Activated CD8-positive, alpha-beta T cell treated with anti-CD3 and anti-CD28 coated beads for 36 hours (primary cell): ENCODE measurements at regions not wholly inside any gene's neighbourhood (a gene's known extent, or its start where the extent isn't known, plus 50 kb on each side); places are given as distances from the start of the nearest gene placed in this dataset.

Source experiments
- ATAC-seq: fragments of 200-7000 bp; cut with Tn5 transposase; one replicate; pipeline ENCODE4 v1.10.0; 2021; ENCODE audit warnings: mild to moderate bottlenecking, moderate library complexity
- CTCF ChIA-PET: fragments of 350-600 bp; sonication (Branson Sonifier 250); formaldehyde crosslinking; loops from one replicate; lab custom pipeline; 2021; ENCODE audit warnings: antibody characterized with exemption; lab: Charles Lee
- POLR2A ChIA-PET: fragments of 350-600 bp; sonication (Branson Sonifier 250); formaldehyde crosslinking; loops from one replicate; lab custom pipeline; 2021; ENCODE audit warnings: antibody characterized with exemption; lab: Charles Lee
- DNase-seq: peaks from one replicate; pipeline ENCODE4 v3.0.0-alpha.2; 2020
- H3K27ac Mint-ChIP-seq: one replicate; pipeline ENCODE4 v1.8.0; 2021; ENCODE audit warnings: mild to moderate bottlenecking, mixed read lengths
- H3K27me3 Mint-ChIP-seq: one replicate; pipeline ENCODE4 v1.8.0; 2021; ENCODE audit warnings: mixed read lengths
- H3K36me3 Mint-ChIP-seq: one replicate; pipeline ENCODE4 v1.8.0; 2021; ENCODE audit warnings: low read depth, mixed read lengths
- H3K4me1 Mint-ChIP-seq: one replicate; pipeline ENCODE4 v1.8.0; 2021; ENCODE audit warnings: low read depth, mixed read lengths
- H3K4me3 Mint-ChIP-seq: one replicate; pipeline ENCODE4 v1.8.0; 2021; ENCODE audit warnings: mild to moderate bottlenecking, moderate library complexity, mixed read lengths
- H3K9me3 Mint-ChIP-seq: one replicate; pipeline ENCODE4 v1.8.0; 2021; ENCODE audit warnings: mixed read lengths
- intact Hi-C: fragments of 100-400 bp; cut with micrococcal nuclease; formaldehyde crosslinking; loops from one replicate; pipeline ENCODE4 v1.10.0; 2022
- TF ChIP-seq, protein P1 (sequence below): fragments of 200-600 bp; IDR thresholded peaks from one replicate; pipeline ENCODE4 v1.8.0; 2022; ENCODE audit warnings: antibody characterized with exemption, mild to moderate bottlenecking

DNA sequence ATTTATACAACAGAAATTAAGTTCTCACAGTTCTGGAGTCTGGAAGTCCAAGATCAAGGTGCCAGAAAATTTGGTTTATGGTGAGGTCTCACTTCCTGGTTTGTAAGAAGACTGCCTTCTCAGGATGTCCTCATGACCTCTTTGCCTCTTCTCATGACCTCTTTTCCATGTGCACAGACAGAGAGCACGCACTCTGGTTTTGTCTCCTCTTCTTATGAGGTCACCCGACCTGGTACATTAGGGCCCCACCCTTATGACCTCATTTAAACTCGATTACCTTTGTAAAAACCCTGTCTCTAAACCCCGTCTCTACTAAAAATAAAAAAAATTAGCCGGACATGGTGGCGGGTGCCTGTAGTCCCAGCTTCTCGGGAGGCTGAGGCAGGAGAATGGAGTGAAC lies 155.9 kb downstream of the KIT start:
- no peaks in the 10 kb centered on the region for H3K27me3 Mint-ChIP-seq
- ChIA-PET CTCF (no interaction called here), POLR2A (no interaction called here)
- ATAC-seq: no peak
- no peaks in the 10 kb centered on the region for H3K36me3 Mint-ChIP-seq
- H3K4me3 Mint-ChIP-seq: no peak overlapping the region
- H3K27ac Mint-ChIP-seq: no peak overlapping the region
- no peaks in the 10 kb centered on the region for H3K4me1 Mint-ChIP-seq
- intact Hi-C loops: no loop called here
- TF ChIP-seq, protein P1, sequence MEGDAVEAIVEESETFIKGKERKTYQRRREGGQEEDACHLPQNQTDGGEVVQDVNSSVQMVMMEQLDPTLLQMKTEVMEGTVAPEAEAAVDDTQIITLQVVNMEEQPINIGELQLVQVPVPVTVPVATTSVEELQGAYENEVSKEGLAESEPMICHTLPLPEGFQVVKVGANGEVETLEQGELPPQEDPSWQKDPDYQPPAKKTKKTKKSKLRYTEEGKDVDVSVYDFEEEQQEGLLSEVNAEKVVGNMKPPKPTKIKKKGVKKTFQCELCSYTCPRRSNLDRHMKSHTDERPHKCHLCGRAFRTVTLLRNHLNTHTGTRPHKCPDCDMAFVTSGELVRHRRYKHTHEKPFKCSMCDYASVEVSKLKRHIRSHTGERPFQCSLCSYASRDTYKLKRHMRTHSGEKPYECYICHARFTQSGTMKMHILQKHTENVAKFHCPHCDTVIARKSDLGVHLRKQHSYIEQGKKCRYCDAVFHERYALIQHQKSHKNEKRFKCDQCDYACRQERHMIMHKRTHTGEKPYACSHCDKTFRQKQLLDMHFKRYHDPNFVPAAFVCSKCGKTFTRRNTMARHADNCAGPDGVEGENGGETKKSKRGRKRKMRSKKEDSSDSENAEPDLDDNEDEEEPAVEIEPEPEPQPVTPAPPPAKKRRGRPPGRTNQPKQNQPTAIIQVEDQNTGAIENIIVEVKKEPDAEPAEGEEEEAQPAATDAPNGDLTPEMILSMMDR: no peak
- H3K9me3 Mint-ChIP-seq: no peaks in the 10 kb centered on the region
- no peak for DNase-seq

DNA sequence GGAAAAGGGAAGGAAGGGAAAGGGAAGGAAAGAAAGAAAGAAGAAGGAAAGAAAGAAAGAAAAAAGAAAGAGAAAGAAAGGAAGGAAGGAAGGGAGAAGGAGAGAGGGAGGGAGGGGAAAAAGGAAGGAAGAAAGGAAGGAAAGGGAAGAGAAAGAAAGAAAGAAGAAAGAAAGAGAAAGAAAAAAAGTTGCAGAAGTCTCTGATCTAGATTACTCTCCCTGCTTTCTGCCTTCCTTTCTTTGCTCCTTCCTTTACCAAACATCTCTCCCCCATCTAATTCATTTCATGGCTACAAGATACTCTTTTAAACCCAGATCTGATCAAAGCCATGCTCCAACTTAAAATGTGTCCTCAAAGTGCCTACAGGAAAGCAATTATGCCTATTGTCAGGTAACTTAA lies 148.6 kb downstream of the KIT start:
- POLR2A ChIA-PET: no interaction called here
- H3K27me3 Mint-ChIP-seq: no peaks in the 10 kb centered on the region
- DNase-seq (no peak), ATAC-seq (no peak)
- H3K27ac Mint-ChIP-seq: no peak overlapping the region
- H3K4me1 Mint-ChIP-seq: peaks cover 3% of the 10 kb centered on the region
- peaks cover 13% of the 10 kb centered on the region for H3K9me3 Mint-ChIP-seq
- TF ChIP-seq, protein P1: no peak
- H3K4me3 Mint-ChIP-seq: no peak overlapping the region
- CTCF ChIA-PET: no interaction called here
- no peaks in the 10 kb centered on the region for H3K36me3 Mint-ChIP-seq
- intact Hi-C loops: no loop called here

DNA sequence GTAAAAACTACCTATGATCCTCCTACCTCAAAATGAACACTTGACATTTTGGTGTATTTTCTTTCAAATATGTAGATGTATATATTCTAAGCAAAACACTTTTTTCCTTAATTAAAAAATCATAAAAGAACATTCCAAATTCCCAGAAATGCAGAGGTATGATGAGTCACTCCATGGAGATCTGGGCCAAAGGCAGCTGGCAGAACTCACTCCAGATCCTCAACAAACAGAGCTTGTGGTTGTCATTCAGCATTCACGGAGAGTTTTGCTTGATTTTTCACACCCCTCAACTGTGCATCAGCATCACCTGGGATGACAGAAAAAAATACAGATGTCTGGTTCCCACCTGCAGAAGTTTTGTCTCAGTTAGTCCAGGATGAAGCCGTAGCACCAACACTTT lies 144.6 kb downstream of the KIT start:
- POLR2A ChIA-PET: no interaction called here
- TF ChIP-seq, protein P1: no peak
- peaks cover 6% of the 10 kb centered on the region for H3K4me1 Mint-ChIP-seq
- ATAC-seq (no peak), DNase-seq (no peak)
- no peaks in the 10 kb centered on the region for H3K27me3 Mint-ChIP-seq
- H3K9me3 Mint-ChIP-seq: peaks cover 10% of the 10 kb centered on the region
- no peaks in the 10 kb centered on the region for H3K36me3 Mint-ChIP-seq
- CTCF ChIA-PET: no interaction called here
- no peak overlapping the region for H3K27ac Mint-ChIP-seq
- no peak overlapping the region for H3K4me3 Mint-ChIP-seq
- intact Hi-C loops: no loop called here

DNA sequence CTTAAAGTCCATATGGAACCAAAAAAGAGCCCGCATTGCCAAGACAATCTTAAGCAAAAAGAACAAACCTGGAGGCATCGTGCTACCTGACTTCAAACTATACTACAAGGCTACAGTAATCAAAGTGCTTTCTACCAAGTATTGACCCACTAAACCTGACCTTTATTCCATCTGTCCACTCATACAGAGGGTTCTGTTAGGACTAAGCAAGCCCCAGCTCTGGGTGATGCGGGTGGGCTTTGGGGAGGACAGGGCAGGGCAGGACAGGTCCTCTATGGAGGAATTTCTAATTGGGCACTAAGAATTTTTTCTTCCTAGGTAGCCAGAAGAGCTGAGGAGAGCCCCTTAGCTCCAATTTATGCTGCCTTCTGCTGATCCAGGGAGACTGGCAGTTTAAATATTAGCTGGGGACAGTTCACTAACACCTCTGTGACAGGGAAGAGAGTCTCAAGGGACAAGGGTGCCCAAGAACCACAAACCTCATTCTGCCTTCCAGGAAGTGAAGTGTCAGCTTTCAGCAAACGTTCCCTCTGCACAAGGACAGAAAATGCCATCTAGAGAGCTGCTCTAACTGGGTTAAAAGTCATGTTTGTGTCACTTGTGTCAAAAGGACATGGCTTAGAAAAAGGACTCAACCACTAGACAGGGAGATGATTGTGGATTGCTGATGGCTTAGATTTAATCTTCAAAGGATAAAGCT lies 143.2 kb downstream of the KIT start:
- peaks cover 6% of the 10 kb centered on the region for H3K4me1 Mint-ChIP-seq
- no peaks in the 10 kb centered on the region for H3K27me3 Mint-ChIP-seq
- CTCF ChIA-PET: no interaction called here
- TF ChIP-seq, protein P1: no peak
- intact Hi-C loops: no loop called here
- no peaks in the 10 kb centered on the region for H3K36me3 Mint-ChIP-seq
- POLR2A ChIA-PET: interaction anchor here (0.7 to 0.9 kb wide), 2 partner anchors 20 to 990 kb away, joined by 3 read pairs; no protein-coding TSS in a partner anchor
- no peak overlapping the region for H3K4me3 Mint-ChIP-seq
- ATAC-seq (no peak), DNase-seq (no peak)
- peaks cover 4% of the 10 kb centered on the region for H3K9me3 Mint-ChIP-seq
- no peak overlapping the region for H3K27ac Mint-ChIP-seq

DNA sequence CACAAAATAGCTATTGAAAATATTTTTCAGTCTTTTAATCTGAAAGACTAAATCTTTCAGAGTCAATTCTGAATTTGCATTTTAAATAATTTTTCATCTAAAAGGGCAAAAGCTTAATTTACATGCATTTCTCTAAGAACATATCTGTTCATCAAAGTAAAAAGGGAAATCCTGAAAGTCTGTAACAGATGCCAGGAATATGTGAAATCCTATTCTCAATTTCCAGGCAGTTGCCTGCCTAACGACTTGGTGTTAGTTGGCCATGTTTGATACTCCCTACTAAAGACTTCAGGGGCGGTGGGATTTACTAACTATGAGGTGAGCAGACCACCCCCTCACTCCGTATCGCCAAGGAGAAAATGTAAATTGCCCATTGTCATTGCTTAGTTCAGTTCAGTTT lies 136.8 kb downstream of the KIT start:
- TF ChIP-seq, protein P1: no peak
- Mint-ChIP-seq H3K27ac (no peak overlapping the region), H3K36me3 (no peaks in the 10 kb centered on the region), H3K27me3 (no peaks in the 10 kb centered on the region), H3K4me1 (peaks cover 11% of the 10 kb centered on the region), H3K9me3 (no peaks in the 10 kb centered on the region), H3K4me3 (no peak overlapping the region)
- ChIA-PET POLR2A (no interaction called here), CTCF (no interaction called here)
- DNase-seq (no peak), ATAC-seq (no peak)
- intact Hi-C loops: no loop called here
